K562 (cell line): ENCODE measurements at regions not wholly inside any gene's neighbourhood (a gene's known extent, or its start where the extent isn't known, plus 50 kb on each side); places are given as distances from the start of the nearest gene placed in this dataset.

Experiments
- GTF3C2 ChIP-seq: IDR thresholded peaks from 3 replicates; pipeline ENCODE4 v1.6.1; 2011; ENCODE audit warnings: borderline replicate concordance, mild to moderate bottlenecking, moderate library complexity; ENCODE audit not compliant: insufficient read length; ENCODE audit errors: extremely low read depth
- HDAC6 ChIP-seq: IDR thresholded peaks from 2 replicates; pipeline ENCODE4 v1.6.1; 2012; ENCODE audit warnings: low read depth, mild to moderate bottlenecking, control low read depth, inconsistent platforms, low read length, moderate library complexity
- NELFE ChIP-seq: IDR thresholded peaks from 2 replicates; pipeline ENCODE4 v1.6.1; 2011; ENCODE audit warnings: mild to moderate bottlenecking; ENCODE audit not compliant: insufficient read depth, insufficient read length
- NRF1 ChIP-seq, 2 experiments: fragments of 450-650 bp; IDR thresholded peaks in 1 of 2; conservative IDR thresholded peaks in 1 of 2; 2 replicates each; pipeline ENCODE4 v1.6.1; 2014; ENCODE audit warnings: mild to moderate bottlenecking in 2 of 2
- PCBP2 ChIP-seq: fragments of 200-400 bp; formaldehyde crosslinking; IDR thresholded peaks from 2 replicates; pipeline ENCODE4 v1.6.1; 2018; ENCODE audit warnings: low read length, low read depth, mild to moderate bottlenecking, moderate library complexity; ENCODE audit not compliant: poor library complexity, severe bottlenecking
- RBM34 ChIP-seq: fragments of 200-400 bp; formaldehyde crosslinking; IDR thresholded peaks from 2 replicates; pipeline ENCODE4 v1.6.1; 2018; ENCODE audit warnings: low read length, borderline replicate concordance; ENCODE audit not compliant: insufficient read depth
- RFX7 ChIP-seq: fragments of 250-450 bp; sonication (Bioruptor Pico); IDR thresholded peaks from 2 replicates; pipeline ENCODE4 v1.5.1; 2021; ENCODE audit warnings: mild to moderate bottlenecking
- TF ChIP-seq, protein P1 (sequence below), 3 experiments: IDR thresholded peaks in 2 of 3; conservative IDR thresholded peaks in 1 of 3; 2 replicates each; pipeline ENCODE4 v1.5.1; 2011 to 2012; ENCODE audit warnings: low read length in 3 of 3, mild to moderate bottlenecking in 3 of 3, control low read depth in 2 of 3, improper control_type of control experiment in 1 of 3, inconsistent platforms in 1 of 3, low read depth in 1 of 3, mixed read lengths in 1 of 3, moderate library complexity in 1 of 3; ENCODE audit not compliant: insufficient read depth in 2 of 3

GRCh38 chr6:71040841-71041240, 84.0 kb upstream of the B3GAT2 start:
- TF ChIP-seq HDAC6 (no peak), GTF3C2 (no peak), RBM34 (no peak), NRF1 (conservative IDR thresholded peaks at IDR 0.05 in 1 of 2, IDR thresholded peaks at IDR 0.05 in 1 of 2) (no peak), RFX7 (CRISPR knock-in tag) (no peak), NELFE (no peak), PCBP2 (no peak)
- TF ChIP-seq, protein P1, sequence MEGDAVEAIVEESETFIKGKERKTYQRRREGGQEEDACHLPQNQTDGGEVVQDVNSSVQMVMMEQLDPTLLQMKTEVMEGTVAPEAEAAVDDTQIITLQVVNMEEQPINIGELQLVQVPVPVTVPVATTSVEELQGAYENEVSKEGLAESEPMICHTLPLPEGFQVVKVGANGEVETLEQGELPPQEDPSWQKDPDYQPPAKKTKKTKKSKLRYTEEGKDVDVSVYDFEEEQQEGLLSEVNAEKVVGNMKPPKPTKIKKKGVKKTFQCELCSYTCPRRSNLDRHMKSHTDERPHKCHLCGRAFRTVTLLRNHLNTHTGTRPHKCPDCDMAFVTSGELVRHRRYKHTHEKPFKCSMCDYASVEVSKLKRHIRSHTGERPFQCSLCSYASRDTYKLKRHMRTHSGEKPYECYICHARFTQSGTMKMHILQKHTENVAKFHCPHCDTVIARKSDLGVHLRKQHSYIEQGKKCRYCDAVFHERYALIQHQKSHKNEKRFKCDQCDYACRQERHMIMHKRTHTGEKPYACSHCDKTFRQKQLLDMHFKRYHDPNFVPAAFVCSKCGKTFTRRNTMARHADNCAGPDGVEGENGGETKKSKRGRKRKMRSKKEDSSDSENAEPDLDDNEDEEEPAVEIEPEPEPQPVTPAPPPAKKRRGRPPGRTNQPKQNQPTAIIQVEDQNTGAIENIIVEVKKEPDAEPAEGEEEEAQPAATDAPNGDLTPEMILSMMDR (IDR thresholded peaks at IDR 0.05 in 2 of 3, conservative IDR thresholded peaks at IDR 0.05 in 1 of 3; ENCODE audit: insufficient read depth in 2 of 3, low read depth in 1 of 3, low read length in 3 of 3): no peak
